ENCODE measurements at regions not wholly inside any gene's neighbourhood (a gene's known extent, or its start where the extent isn't known, plus 50 kb on each side); places are given as distances from the start of the nearest gene placed in this dataset.

GRCh38 chr19:31055454-31055853, 293.8 kb downstream of the TSHZ3 start:
- Histone ChIP-seq H3K27me3 (ENCODE audit: control insufficient read depth in 2 of 2, insufficient read depth in 2 of 2, low read length in 2 of 2) (no peaks in the 10 kb centered on the region), H3K9me3 (replicated peaks in 1 of 2; ENCODE audit: control insufficient read depth in 1 of 2, insufficient read depth in 1 of 2, low read length in 2 of 2) (peaks cover 0 to 2% of the 10 kb centered on the region in 2 donors), H3K4me2 (replicated peaks; ENCODE audit: extremely low read depth, low read length, poor library complexity, severe bottlenecking) (no peak overlapping the region), H4K20me1 (ENCODE audit: insufficient read depth, low read length) (no peaks in the 10 kb centered on the region), H3K4me1 (ENCODE audit: control insufficient read depth in 1 of 2, insufficient read depth in 2 of 2, low read length in 2 of 2) (no peaks in the 10 kb centered on the region), H3K27ac (ENCODE audit: low read depth in 1 of 2, low read length in 2 of 2) (no peak overlapping the region), H3K79me2 (ENCODE audit: insufficient read depth, low read length) (no peaks in the 10 kb centered on the region), H3K4me3 (replicated peaks in 1 of 3; ENCODE audit: low read depth in 2 of 3, low read length in 3 of 3) (no peak overlapping the region), H3K9ac (ENCODE audit: insufficient read depth, low read length, poor library complexity, severe bottlenecking) (no peak overlapping the region), H3K36me3 (replicated peaks in 1 of 2; ENCODE audit: control insufficient read depth in 1 of 2, insufficient read depth in 2 of 2, low read length in 2 of 2) (no peaks in the 10 kb centered on the region), H2AFZ (ENCODE audit: insufficient read depth, low read depth, low read length, poor library complexity, severe bottlenecking) (no peak overlapping the region)
- no peak for TF ChIP-seq CTCF (IDR thresholded peaks at IDR 0.05)
- Mint-ChIP-seq H3K9me3 (peaks cover 1 to 4% (median 3%) of the 10 kb centered on the region in 7 donors), H3K4me1 (no peaks in the 10 kb centered on the region), H3K27me3 (ENCODE audit: low read depth in 3 of 3) (peaks cover 2 to 14% (median 2%) of the 10 kb centered on the region in 3 donors), H3K4me3 (no peak overlapping the region), H3K27ac (no peak overlapping the region), H3K36me3 (no peaks in the 10 kb centered on the region)
- no peak for DNase-seq
- intact Hi-C loops (cut with micrococcal nuclease): no loop called here

- TF ChIP-seq CTCF (IDR thresholded peaks at IDR 0.05): peak; percentile 46
- Histone ChIP-seq H2AFZ (ENCODE audit: insufficient read depth, low read depth, low read length, poor library complexity, severe bottlenecking) (no peak overlapping the region), H3K4me3 (replicated peaks in 1 of 3; ENCODE audit: low read depth in 2 of 3, low read length in 3 of 3) (no peak overlapping the region), H3K9ac (ENCODE audit: insufficient read depth, low read length, poor library complexity, severe bottlenecking) (no peak overlapping the region), H4K20me1 (ENCODE audit: insufficient read depth, low read length) (no peaks in the 10 kb centered on the region), H3K36me3 (replicated peaks in 1 of 2; ENCODE audit: control insufficient read depth in 1 of 2, insufficient read depth in 2 of 2, low read length in 2 of 2) (no peaks in the 10 kb centered on the region), H3K79me2 (ENCODE audit: insufficient read depth, low read length) (no peaks in the 10 kb centered on the region), H3K27me3 (ENCODE audit: control insufficient read depth in 2 of 2, insufficient read depth in 2 of 2, low read length in 2 of 2) (no peaks in the 10 kb centered on the region), H3K27ac (ENCODE audit: low read depth in 1 of 2, low read length in 2 of 2) (no peak overlapping the region), H3K4me1 (ENCODE audit: control insufficient read depth in 1 of 2, insufficient read depth in 2 of 2, low read length in 2 of 2) (no peaks in the 10 kb centered on the region), H3K4me2 (replicated peaks; ENCODE audit: extremely low read depth, low read length, poor library complexity, severe bottlenecking) (no peak overlapping the region), H3K9me3 (replicated peaks in 1 of 2; ENCODE audit: control insufficient read depth in 1 of 2, insufficient read depth in 1 of 2, low read length in 2 of 2) (no peaks in the 10 kb centered on the region)
- Mint-ChIP-seq H3K4me1 (no peaks in the 10 kb centered on the region), H3K27ac (peak overlapping the region in 1 of 7 donors; percentile 5), H3K36me3 (no peaks in the 10 kb centered on the region), H3K4me3 (no peak overlapping the region), H3K27me3 (ENCODE audit: low read depth in 3 of 3) (peaks cover 2 to 13% (median 2%) of the 10 kb centered on the region in 3 donors), H3K9me3 (peaks cover 0 to 4% (median 0%) of the 10 kb centered on the region in 7 donors)
- DNase-seq: peak; percentile 10 to 47 (median 19)
- WGBS (ENCODE audit: insufficient coverage): 53% methylated on average over 3 of the region's 3 CpGs
- intact Hi-C loops (cut with micrococcal nuclease): loop anchor here in 1 of 2 donors (5.0 kb wide), 1 partner anchor 303 kb away; no protein-coding TSS in a partner anchor
Observed at GRCh38 chr19:31054430-31054829, 294.8 kb downstream of the TSHZ3 start.
